ENCODE measurements at regions not wholly inside any gene's neighbourhood (a gene's known extent, or its start where the extent isn't known, plus 50 kb on each side); places are given as distances from the start of the nearest gene placed in this dataset.

DNA sequence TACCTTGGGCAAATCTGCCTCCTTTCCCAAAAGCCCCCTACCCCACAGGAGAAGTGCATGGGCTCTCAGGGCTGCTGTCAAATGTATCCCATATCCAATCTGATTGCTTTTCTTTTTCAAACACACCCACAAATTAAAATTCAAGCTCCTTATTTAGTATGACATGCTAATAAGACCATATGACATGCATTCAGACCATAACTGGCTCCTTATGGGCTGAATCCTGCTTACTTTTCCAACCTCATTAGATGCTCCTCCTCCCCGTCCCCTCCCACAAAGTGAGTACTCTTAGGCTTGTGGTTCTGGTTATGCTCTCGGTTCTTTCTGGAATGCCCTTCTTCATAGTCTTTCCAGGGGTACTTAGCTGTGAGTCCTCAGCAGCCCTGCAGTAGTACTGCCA lies 59.0 kb upstream of the TOM1L1 start:
- Histone ChIP-seq H3K9ac (ENCODE audit: low read length) (no peak overlapping the region), H3F3A (ENCODE audit: insufficient read depth) (no peaks in the 10 kb centered on the region), H3K9me2 (replicated peaks; ENCODE audit: insufficient read depth, low read length) (no peaks in the 10 kb centered on the region), H3K36me3 (ENCODE audit: low read length) (no peaks in the 10 kb centered on the region), H3K4me3 (ENCODE audit: insufficient read depth, low read length, poor library complexity, severe bottlenecking) (no peak overlapping the region), H3K9me3 (ENCODE audit: insufficient read depth, low read length) (peaks cover 4% of the 10 kb centered on the region; the same call in 1 of the 2 replicates), H3K79me2 (ENCODE audit: insufficient read depth, low read length) (no peaks in the 10 kb centered on the region), H3K27me3 (ENCODE audit: low read length) (no peaks in the 10 kb centered on the region), H4K20me1 (ENCODE audit: low read depth, low read length) (no peaks in the 10 kb centered on the region), H2AFZ (ENCODE audit: low read depth, low read length, severe bottlenecking) (no peak overlapping the region), H3K27ac (ENCODE audit: low read depth, low read length) (no peak overlapping the region), H3K4me2 (ENCODE audit: low read depth, low read length, poor library complexity, severe bottlenecking) (no peak overlapping the region)
- no peak for TF ChIP-seq EZH2phosphoT487 (conservative IDR thresholded peaks at IDR 0.05; ENCODE audit: low read length)
- TF ChIP-seq, protein P1, sequence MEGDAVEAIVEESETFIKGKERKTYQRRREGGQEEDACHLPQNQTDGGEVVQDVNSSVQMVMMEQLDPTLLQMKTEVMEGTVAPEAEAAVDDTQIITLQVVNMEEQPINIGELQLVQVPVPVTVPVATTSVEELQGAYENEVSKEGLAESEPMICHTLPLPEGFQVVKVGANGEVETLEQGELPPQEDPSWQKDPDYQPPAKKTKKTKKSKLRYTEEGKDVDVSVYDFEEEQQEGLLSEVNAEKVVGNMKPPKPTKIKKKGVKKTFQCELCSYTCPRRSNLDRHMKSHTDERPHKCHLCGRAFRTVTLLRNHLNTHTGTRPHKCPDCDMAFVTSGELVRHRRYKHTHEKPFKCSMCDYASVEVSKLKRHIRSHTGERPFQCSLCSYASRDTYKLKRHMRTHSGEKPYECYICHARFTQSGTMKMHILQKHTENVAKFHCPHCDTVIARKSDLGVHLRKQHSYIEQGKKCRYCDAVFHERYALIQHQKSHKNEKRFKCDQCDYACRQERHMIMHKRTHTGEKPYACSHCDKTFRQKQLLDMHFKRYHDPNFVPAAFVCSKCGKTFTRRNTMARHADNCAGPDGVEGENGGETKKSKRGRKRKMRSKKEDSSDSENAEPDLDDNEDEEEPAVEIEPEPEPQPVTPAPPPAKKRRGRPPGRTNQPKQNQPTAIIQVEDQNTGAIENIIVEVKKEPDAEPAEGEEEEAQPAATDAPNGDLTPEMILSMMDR (IDR thresholded peaks at IDR 0.05; ENCODE audit: insufficient read depth, low read length, poor library complexity, severe bottlenecking): no peak

DNA sequence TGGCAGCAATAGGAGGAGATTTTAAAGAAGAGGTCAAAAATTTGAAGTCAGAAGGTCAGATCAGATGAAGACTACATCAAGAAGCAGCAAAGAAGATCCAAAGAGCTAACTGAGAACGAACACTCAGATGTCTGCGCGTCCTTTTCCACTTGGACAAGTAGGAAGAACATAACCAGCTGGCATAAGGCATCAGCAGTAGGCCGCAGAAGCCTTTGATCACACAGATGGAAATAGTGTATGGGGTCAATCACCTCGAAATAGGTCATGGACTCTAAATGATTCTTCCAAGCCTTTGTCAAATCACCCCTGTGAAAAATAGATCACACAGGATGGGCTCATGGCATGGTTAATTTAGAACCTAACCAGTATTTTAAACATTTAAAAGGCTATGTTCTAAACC lies 56.4 kb upstream of the TOM1L1 start:
- Histone ChIP-seq H3K9ac (ENCODE audit: low read length) (no peak overlapping the region), H4K20me1 (ENCODE audit: low read depth, low read length) (no peaks in the 10 kb centered on the region), H2AFZ (ENCODE audit: low read depth, low read length, severe bottlenecking) (no peak overlapping the region), H3K36me3 (ENCODE audit: low read length) (no peaks in the 10 kb centered on the region), H3K9me2 (replicated peaks; ENCODE audit: insufficient read depth, low read length) (no peaks in the 10 kb centered on the region), H3K79me2 (ENCODE audit: insufficient read depth, low read length) (no peaks in the 10 kb centered on the region), H3K27ac (ENCODE audit: low read depth, low read length) (no peak overlapping the region), H3F3A (ENCODE audit: insufficient read depth) (no peaks in the 10 kb centered on the region), H3K9me3 (ENCODE audit: insufficient read depth, low read length) (no peaks in the 10 kb centered on the region), H3K27me3 (ENCODE audit: low read length) (no peaks in the 10 kb centered on the region), H3K4me3 (ENCODE audit: insufficient read depth, low read length, poor library complexity, severe bottlenecking) (no peak overlapping the region), H3K4me2 (ENCODE audit: low read depth, low read length, poor library complexity, severe bottlenecking) (no peak overlapping the region)
- TF ChIP-seq EZH2phosphoT487 (conservative IDR thresholded peaks at IDR 0.05; ENCODE audit: low read length): no peak

DNA sequence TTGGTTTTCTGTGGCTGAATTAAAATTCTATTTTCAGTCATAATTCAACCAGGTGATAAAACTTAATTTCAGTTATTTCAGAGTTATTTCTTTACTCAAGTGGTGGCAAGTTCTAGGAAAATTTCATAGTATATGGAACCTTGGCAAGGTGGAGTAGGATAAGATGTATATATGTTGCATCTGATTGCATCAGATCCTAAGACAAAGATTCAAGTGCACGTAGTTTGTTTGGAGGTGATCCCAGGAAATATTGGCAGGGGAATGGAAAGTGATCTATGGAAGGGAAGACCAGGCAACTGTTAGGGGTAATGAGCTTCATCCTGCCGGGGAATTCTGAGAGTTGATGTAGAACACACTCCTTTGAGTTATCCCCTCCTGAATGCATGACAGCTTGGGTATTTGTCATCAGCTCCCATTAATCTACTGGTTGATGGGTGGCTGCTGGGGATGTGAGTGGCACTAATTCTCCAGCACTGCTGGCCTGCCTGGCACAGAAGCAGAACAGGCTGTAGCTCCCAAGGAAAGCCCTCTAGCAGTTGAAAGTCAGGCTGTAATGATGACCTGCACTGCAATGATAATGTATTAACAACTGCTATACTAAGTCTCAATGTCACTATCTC lies 52.2 kb upstream of the TOM1L1 start:
- H3K4me2 ChIP-seq (ENCODE audit: low read depth, low read length, poor library complexity, severe bottlenecking): no peak overlapping the region
- no peak overlapping the region for H2AFZ ChIP-seq (ENCODE audit: low read depth, low read length, severe bottlenecking)
- TF ChIP-seq, protein P1 (IDR thresholded peaks at IDR 0.05; ENCODE audit: insufficient read depth, low read length, poor library complexity, severe bottlenecking): no peak
- no peak for TF ChIP-seq EZH2phosphoT487 (conservative IDR thresholded peaks at IDR 0.05; ENCODE audit: low read length)
- no peak overlapping the region for H3K4me3 ChIP-seq (ENCODE audit: insufficient read depth, low read length, poor library complexity, severe bottlenecking)
- no peaks in the 10 kb centered on the region for H3K36me3 ChIP-seq (ENCODE audit: low read length)
- H3K79me2 ChIP-seq (ENCODE audit: insufficient read depth, low read length): no peaks in the 10 kb centered on the region
- no peaks in the 10 kb centered on the region for H3K27me3 ChIP-seq (ENCODE audit: low read length)
- no peak overlapping the region for H3K9ac ChIP-seq (ENCODE audit: low read length)
- no peaks in the 10 kb centered on the region for H4K20me1 ChIP-seq (ENCODE audit: low read depth, low read length)
- H3K9me2 ChIP-seq (replicated peaks; ENCODE audit: insufficient read depth, low read length): no peaks in the 10 kb centered on the region
- H3F3A ChIP-seq (ENCODE audit: insufficient read depth): no peaks in the 10 kb centered on the region
- H3K9me3 ChIP-seq (ENCODE audit: insufficient read depth, low read length): no peaks in the 10 kb centered on the region
- no peak overlapping the region for H3K27ac ChIP-seq (ENCODE audit: low read depth, low read length)

DNA sequence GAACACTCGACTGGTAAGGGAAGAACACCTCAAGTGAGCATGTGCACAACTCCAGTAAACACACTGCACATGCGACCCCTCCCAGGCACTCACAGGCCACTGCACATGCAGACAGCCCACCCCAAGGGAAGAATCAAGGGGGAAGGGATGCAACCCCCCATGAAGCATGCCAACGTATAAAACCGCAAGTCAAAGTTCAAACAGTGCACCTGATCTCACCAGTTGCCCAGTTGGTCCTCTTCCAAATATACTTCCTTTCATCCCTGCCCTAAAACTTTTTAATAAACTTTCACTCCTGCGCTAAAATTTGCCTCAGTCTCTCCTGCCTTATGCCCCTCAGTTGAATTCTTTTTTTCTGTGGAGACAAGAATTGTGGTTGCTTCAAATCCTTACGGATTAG lies 51.0 kb upstream of the TOM1L1 start:
- Histone ChIP-seq H3F3A (ENCODE audit: insufficient read depth) (no peaks in the 10 kb centered on the region), H3K4me2 (ENCODE audit: low read depth, low read length, poor library complexity, severe bottlenecking) (no peak overlapping the region), H3K9me2 (replicated peaks; ENCODE audit: insufficient read depth, low read length) (no peaks in the 10 kb centered on the region), H3K36me3 (ENCODE audit: low read length) (no peaks in the 10 kb centered on the region), H3K4me3 (ENCODE audit: insufficient read depth, low read length, poor library complexity, severe bottlenecking) (no peak overlapping the region), H4K20me1 (ENCODE audit: low read depth, low read length) (no peaks in the 10 kb centered on the region), H3K79me2 (ENCODE audit: insufficient read depth, low read length) (no peaks in the 10 kb centered on the region), H3K27me3 (ENCODE audit: low read length) (no peaks in the 10 kb centered on the region), H2AFZ (ENCODE audit: low read depth, low read length, severe bottlenecking) (no peak overlapping the region), H3K9ac (ENCODE audit: low read length) (no peak overlapping the region), H3K9me3 (ENCODE audit: insufficient read depth, low read length) (no peaks in the 10 kb centered on the region), H3K27ac (ENCODE audit: low read depth, low read length) (no peak overlapping the region)
- TF ChIP-seq, protein P1 (IDR thresholded peaks at IDR 0.05; ENCODE audit: insufficient read depth, low read length, poor library complexity, severe bottlenecking): no peak
- no peak for TF ChIP-seq EZH2phosphoT487 (conservative IDR thresholded peaks at IDR 0.05; ENCODE audit: low read length)
